SK-MEL-5 (cell line): ENCODE measurements at regions not wholly inside any gene's neighbourhood (a gene's known extent, or its start where the extent isn't known, plus 50 kb on each side); places are given as distances from the start of the nearest gene placed in this dataset.

ENCODE experiments used
- DNase-seq: peaks from one replicate; pipeline ENCODE4 v3.0.0-alpha.2; 2016; ENCODE audit warnings: low read depth, low spot score
- in situ Hi-C: cut with HindIII; loops from 2 replicates; pipeline ENCODE4 v1.10.0; 2016; ENCODE audit warnings: low sequenced_read_pairs, high pct_unique_total_duplicates, low pct_unique_long_range_greater_than_20kb

DNA sequence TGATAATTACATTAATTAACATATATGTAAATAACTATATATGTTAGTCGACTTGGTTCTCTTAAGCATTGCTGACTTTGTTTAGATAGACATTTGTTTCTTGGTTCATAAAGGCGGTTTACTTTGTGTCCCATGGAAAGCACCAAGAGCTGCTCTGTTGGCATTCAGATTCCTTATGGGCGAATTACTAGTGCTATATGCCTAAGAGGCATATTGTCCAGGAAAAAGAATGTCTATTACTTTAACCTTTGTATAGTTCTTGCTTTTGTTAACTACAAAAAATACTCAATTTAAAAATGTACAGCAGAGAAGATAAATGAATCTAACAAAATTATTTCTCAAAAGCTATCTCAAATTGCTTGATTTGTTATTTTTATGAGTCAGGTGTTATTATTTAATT is 532.8 kb downstream of the FAT4 start:
- no peak for DNase-seq
- in situ Hi-C loops, result no loop called here

GRCh38 chr4:125849869-125850268 is 535.1 kb downstream of the FAT4 start:
- DNase-seq, result no peak
- in situ Hi-C loops, result no loop called here

GRCh38 chr4:125891597-125892258 is 577.0 kb downstream of the FAT4 start:
- in situ Hi-C loops, result no loop called here
- no peak for DNase-seq

DNA sequence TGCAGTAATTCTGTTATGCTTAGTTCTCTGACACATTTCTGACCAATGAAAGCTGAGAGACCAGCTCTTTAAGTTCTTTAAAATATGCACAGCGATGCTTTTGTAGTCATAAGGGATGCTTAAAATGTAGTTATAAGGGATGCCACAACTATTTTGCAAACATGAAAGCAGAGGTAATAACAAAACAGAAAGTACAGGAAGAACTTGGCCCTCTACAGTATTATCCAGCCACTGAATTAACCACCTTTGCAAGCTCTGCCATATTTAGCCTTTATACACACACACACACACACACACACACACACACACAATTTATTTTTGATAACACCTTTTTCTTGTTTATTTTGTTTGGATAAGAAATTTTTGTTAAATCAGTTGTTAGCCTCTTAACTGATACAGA is 590.0 kb downstream of the FAT4 start:
- in situ Hi-C loops, result no loop called here
- DNase-seq, result no peak

- in situ Hi-C loops, result no loop called here
- no peak for DNase-seq
These were observed 596.3 kb downstream of the FAT4 start for GRCh38 chr4:125911058-125911457.

GRCh38 chr4:125911481-125911880 is 596.7 kb downstream of the FAT4 start:
- in situ Hi-C loops, result no loop called here
- DNase-seq, result no peak

DNA sequence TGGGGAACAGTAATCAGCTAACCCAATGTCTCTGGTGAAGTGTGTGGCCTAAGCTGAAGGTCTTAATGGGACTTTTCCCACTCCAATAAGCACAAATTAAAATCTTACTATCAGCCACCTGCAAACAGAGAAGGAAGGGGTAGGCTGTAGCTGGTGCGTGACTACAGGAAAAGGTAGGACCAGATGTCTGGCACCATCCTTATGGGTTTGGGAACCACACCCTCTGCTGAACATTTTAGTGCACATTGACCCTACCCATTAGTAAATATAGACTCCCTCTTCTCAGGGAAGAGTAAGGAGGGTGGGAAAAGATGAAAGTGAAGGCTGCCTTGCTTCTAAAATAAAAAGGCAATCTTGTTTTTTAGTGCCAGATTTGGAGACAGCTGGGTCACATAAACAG is 602.8 kb downstream of the FAT4 start:
- DNase-seq, result no peak
- in situ Hi-C loops, result no loop called here

DNA sequence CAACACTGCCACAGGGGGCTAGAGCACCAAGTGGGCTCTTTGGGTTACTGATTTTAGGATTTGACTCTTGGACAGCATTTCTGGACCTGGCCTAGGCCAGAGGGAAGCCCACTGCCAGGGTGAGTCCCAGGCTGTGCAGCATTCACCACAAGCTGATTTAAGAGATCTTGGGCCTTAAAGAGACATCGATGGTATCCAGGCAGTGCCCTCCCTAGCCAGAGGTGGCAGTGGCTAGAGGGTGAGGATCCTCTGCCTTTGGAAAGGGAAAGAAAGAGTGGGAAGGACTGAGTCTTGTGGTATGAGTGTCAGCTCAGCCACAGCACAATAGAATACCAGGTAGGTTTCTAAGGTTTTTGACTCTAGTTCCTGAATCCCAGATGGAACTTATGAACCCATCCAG is 613.9 kb downstream of the FAT4 start:
- in situ Hi-C loops, result no loop called here
- DNase-seq, result no peak

- DNase-seq, result no peak
- in situ Hi-C loops, result no loop called here
These were observed 623.8 kb downstream of the FAT4 start for GRCh38 chr4:125938541-125938940.

- in situ Hi-C loops, result no loop called here
- no peak for DNase-seq
These were observed 625.7 kb downstream of the FAT4 start for GRCh38 chr4:125940426-125940825.

GRCh38 chr4:125944966-125945365 is 630.2 kb downstream of the FAT4 start:
- DNase-seq, result no peak
- in situ Hi-C loops, result no loop called here

DNA sequence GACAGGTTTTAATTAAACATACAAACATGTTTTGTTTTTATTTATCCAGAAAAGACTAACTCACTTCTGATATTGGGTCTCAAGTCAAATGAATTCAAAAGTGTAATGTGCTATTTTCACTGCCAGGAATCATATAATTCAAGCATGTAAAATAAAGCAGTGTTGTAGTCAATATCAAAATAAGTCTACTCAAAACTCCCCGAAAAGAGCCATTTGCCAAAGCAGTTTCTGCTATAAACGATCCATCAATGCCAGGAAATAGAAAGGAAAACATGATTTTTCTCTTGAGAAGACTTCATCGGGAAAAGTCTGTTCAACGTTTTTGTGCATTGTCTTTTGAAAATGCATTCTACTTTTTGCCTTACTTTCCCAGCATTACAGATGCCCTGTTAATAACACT is 633.3 kb downstream of the FAT4 start:
- no peak for DNase-seq
- in situ Hi-C loops, result no loop called here

- no peak for DNase-seq
- in situ Hi-C loops, result no loop called here
These were observed 636.6 kb downstream of the FAT4 start for GRCh38 chr4:125951261-125951887.

DNA sequence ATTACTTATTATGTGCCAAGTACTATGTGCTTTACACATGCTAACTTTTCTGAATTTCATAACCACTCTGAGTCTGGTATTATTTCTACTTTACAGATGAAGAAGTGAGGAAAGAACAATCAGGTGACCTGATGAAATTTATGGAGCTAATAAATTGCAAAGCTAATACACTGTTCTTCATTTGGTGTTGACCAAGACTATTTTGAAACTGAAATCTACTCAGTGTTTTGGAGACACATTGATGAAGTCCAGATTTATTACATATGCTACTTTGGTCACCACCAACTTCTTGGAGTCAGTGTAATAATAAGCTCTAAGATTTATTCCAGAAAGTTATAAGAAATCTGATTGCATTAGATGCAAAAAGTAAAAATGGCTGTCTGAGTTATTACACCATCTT is 637.9 kb downstream of the FAT4 start:
- in situ Hi-C loops, result no loop called here
- DNase-seq, result no peak

GRCh38 chr4:125956276-125956675 is 641.5 kb downstream of the FAT4 start:
- in situ Hi-C loops, result no loop called here
- DNase-seq, result no peak

DNA sequence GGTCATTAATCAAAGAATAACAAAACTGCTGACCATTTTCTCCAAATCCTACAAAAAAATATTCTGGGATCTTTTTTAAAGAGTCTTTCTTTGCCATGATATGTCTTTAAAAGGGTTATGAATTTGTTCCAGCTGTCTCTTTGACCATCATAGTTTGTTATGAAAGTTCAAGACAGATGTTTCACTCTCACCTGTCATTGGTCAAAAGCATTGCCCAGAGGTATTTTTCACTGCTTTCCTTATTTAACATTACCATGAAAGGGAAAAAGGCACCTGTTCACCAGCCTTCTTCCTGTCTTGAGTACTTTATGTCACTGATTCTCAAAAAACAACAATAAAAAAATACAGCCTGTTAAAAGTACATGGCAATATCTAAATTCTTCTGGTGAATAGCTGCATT is 643.8 kb downstream of the FAT4 start:
- in situ Hi-C loops, result no loop called here
- no peak for DNase-seq

DNA sequence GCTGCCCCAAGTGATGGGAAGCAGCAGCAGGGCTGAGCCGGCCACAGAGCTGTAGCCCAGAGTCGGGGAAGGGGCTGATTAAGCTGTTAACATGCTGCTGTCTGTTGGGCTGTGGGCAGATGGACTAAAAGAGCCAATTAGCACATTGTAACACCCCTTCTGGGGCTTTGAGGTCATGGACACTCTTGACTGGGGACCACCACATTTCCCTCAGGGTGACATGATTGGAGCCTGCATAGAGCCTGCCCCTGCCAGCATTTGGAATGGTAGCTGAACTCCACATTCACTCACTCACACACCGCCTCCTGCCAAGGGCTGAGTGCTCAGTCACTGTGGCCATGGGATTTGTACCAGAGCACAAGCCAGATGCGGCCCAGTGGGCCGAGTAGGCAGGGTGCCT is 646.9 kb downstream of the FAT4 start:
- in situ Hi-C loops, result no loop called here
- DNase-seq, result no peak

GRCh38 chr4:125975861-125976397 is 661.2 kb downstream of the FAT4 start:
- in situ Hi-C loops, result no loop called here
- no peak for DNase-seq

GRCh38 chr4:125979950-125980349 is 665.2 kb downstream of the FAT4 start:
- in situ Hi-C loops, result no loop called here
- no peak for DNase-seq
